Globus pallidus (tissue), 1 donor: ENCODE measurements at regions not wholly inside any gene's neighbourhood (a gene's known extent, or its start where the extent isn't known, plus 50 kb on each side); places are given as distances from the start of the nearest gene placed in this dataset.

Experiments
- DNase-seq: peaks from one replicate; pipeline ENCODE4 v3.0.0-alpha.2; 2015; ENCODE audit warnings: low spot score

DNA sequence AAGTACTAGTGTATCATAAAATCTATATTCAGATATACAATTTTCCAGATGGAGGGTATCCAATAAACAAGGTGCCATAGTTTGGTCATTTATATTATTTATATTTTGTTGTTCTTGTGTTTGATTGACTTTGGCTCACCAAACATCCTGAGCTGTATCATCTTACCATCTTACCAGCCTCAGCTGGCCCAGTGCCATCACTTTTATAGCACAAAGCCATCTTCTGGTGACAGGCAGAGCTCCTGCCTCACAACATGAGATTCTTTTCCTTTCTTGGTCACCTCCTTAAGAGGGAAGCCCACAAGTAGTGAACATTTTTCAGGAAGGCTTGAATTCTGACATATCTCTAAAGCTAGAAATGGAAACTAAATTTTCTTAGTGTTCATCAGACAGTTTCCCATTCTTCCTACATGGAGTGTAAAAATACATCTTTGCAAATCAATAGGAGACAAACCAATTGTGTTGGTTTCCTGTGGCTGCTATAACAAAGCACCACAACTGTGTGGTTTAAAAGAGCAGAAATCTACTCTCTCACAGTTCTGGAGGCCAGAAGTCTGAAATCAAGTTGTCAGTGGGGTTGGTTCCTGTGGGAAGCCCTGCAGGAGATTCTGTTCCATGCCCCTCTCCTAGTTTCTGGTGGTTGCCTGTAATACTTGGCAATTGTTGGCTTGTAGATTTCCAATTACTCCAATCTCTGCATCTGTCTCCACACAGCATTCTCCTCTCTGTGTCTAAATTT is 341.8 kb downstream of the MAN2A1 start:
- DNase-seq, result no peak

DNA sequence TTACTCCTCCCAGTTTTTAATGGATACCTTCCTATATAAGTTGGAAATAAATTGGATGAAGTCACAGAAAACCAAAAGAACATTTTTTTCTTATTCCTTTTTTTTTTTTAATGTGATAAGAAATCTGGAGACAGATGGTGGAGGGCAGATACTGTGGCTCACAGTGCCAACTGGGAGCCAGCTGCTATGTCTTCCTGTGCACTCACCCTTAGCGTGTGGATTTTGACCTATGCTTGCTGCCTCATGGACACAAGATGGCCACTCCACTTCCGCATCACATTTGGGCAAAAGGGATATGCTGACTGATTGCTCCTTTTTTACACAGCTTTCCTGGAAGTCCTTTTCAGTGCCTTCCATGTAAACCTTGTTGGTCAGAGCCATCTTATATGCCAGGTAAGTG is 342.6 kb downstream of the MAN2A1 start:
- no peak for DNase-seq

DNA sequence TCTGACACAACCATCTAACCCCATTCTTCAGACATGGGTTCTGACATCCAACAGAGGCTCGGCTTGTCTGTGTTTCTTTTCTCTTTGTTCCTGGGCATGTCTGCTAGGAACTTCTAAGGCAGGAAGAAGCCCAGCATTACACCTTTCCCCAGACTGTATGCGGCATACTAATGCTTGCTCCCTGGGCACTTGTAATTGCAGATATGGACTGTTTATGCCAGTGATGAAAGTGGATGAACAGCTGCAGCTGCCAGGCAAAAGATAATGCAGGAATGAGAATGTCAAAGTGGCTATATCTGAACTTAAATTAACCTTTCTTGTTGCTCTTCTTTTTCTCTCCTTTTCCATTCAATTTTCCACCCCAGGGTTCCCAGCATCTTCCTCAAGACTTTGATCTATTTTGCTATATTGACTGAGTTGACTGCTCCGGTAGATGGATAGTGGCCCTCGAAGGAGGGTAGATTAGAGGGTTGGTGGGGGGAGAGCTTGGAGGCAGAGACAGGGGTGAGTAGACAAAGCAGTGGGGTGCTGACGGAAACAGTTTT is 344.4 kb downstream of the MAN2A1 start:
- no peak for DNase-seq

DNA sequence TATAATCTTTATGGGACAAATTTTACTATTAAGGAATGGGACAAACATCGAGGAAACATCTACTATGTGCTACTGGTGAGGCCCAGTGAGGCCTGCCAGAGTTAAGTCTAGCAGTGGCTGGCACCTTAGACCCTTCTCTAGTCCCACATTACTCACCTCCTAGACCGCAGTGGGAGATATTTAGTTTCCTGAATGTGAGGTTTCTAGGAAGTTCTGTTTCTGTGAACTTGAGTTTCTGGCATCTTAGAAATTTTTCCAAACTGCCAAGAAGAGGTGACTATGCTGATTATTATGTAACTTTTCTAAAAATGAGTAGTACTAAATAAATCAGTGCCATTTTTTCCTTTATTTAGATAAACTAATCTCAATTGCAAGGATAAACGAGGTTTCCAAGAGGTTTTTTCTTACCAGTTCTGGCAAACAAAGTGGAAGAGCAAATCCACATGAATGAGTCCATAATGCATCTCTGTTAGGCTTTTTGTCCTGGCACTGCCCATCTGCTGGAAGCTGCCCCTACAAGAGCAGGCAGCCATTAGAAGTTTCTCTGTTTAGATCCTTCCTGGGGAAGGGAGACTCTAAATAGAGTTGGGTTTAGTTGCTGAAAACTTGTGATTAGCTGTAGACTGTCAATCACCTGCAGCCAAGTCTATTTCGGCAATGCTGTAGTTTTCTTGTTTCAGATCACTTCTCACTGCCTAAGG is 348.7 kb downstream of the MAN2A1 start:
- no peak for DNase-seq

DNA sequence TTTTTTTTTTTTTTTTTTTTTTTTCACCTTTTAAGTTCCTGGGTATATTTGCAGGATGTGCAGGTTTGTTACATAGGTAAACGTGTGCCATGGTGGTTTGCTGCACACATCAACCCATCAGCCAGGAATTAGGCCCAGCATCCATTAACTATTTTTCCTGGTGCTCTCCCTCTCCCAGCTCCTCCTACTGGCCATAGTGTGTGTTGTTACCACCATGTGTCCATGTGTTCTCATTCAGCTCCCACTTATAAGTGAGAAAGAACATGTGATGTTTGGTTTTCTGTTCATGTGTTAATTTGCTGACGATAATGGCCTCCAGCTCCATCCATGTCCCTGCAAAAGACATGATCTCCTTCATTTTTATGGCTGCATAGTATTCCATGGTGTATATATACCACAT is 350.5 kb downstream of the MAN2A1 start:
- no peak for DNase-seq

DNA sequence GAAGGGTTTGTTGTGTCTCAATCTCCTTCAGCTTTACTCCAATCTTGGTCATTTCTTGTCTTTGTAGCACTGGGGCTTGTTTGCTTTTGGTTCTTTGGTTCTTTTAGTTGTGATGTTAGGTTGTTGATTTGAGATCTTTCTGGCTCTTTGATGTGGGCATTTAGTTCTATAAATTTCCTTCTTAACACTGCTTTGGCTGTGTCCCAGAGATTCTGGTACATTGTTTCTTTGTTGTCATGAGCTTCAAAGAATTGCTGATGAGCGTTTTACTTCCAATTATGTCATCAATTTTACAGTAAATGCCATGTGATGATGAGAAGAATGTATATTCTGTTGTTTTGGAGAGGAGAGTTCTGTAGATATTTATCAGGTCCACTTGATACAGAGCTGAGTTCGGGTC is 353.3 kb downstream of the MAN2A1 start:
- no peak for DNase-seq

DNA sequence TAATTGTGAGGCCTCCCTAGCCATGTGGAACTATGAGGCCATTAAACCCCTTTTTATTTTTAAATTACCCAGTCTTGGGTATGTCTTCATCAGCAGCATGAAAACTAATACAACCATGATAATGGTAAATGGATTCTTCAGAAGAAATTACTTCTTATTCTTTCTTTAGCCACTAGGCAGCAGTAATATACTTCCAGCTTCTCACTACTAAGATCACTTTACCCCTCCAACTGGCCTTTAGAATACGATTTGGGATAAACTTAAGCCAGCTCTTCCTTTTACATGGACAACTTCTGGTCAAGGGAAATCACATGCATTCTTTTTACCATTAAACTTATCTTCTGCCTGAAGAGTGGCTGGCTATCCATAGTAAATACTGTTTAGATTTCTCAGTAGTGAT is 355.4 kb downstream of the MAN2A1 start:
- no peak for DNase-seq

DNA sequence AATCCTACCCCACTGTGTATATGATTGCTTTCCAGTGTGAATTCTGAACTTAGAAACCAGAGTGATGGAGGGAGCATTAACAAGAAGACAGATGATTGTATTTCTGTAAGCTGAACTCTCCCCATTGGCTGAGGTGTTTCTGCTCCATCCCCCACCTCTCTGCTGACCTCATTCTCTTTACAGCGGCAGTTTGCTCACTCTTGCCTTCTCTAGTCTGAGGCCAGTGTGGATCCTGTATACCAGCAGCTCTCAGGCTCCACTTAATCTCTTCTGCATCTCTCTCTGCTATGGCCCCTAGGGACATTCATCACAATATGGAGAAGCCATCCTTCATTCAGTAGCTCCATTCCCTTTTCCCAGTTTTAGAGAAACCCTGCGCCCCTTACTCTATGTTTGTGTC is 358.8 kb downstream of the MAN2A1 start:
- no peak for DNase-seq

DNA sequence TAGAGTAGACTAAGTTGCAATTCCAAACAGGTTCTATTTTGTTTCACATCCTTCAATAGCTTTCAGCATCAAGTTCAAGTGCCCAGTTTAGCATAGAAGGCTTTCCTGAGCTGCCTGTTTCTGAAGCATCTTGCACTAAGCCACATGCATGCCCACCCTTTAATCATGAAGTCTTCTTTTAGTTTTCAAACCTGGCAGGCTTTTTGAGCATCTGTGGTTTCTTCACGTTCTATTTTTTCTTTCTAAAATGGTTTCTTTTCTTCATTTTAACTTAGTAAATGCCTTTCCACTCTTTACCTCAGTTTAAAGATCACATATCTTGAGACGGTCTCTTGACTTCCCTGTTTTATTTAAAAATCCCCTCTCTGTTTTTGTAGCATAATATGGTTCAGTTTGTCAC is 360.1 kb downstream of the MAN2A1 start:
- no peak for DNase-seq

DNA sequence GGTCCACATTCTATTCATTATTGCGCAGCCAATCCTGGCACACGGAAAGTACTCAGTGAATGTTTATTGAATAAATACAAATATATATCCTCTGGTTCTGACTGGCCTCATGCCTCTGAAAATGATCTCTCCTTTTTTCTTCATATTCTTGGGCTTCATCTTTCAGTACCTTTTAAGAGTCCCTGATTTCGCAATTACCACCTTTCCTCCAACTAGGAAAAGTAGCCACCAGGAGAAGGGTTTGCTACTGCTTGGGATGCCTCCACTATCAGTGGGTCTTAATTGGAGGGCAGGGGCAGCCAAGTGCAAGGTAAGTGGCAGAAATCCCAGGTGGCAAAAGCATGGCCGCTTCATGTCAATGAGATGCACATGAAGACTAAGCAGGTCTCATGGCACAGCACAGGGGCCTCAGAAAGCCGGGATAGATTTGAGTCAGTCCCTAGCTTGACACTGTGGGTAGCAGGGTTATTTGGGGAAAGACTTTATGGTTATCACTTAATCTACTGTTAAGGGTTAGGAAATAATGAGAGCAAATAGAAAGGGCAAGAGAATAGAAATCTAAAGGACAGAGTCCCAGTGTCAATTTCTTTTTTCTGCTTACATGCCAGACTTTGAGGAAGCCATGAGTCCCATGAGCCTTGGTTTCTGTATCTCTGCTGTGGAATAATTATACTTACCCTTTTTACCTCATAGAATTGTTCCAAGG is 361.1 kb downstream of the MAN2A1 start:
- DNase-seq, result no peak

DNA sequence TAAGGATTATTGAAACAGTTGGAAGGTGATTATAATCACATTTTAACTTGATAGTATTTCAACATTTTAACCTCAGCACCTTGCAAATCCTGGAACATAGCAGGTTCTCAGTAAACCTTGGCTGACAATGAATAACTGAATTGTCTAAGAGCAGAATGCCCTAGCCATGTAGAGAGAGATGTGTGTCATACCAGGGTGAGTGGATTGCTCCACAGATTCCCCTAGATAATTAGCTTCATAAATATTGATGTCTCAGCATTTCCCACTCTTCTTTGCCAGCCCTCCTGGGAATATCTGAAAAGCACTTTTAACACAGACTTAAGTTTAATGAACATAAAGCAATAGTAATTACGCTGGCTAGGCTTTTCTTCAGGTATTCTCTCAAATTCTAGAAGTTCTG is 363.5 kb downstream of the MAN2A1 start:
- DNase-seq, result no peak

DNA sequence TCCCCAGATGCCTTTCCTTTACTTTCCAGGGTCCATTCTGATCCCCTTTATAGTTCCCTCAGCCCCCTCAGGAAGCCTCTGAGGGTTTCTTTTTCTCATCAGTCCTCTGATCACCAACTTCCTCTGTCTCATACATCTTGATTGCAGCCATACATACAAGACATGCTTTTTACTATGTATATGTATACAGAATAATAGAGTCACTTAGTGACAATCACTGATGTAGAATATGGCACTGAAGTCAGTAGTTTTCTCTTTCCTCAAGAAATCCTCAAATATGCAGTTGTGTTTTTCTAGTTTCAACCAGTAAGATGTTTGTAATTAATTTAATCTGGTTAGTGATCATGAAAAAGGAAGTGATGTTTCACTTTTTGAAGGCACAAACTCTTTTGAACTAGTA is 364.1 kb downstream of the MAN2A1 start:
- DNase-seq, result no peak

DNA sequence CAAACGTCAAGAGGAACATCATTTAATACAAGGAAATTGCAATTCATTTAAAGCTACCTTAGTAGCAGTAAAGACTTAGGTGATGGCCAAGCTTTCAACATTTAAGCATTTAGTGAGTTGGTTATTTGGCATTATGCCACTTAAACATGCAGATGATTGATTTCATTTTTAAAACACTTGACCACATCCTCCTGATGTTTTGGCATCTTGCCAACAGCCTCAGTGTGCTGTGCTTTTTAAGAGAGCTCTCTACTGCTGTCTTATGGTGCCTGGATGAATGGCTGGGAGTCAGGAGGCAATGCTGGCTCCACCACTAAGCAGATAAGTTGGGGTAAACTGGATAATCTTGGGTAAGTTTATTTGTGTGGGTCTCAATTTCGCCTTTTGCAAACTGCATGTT is 364.5 kb downstream of the MAN2A1 start:
- peak; percentile 5 for DNase-seq

DNA sequence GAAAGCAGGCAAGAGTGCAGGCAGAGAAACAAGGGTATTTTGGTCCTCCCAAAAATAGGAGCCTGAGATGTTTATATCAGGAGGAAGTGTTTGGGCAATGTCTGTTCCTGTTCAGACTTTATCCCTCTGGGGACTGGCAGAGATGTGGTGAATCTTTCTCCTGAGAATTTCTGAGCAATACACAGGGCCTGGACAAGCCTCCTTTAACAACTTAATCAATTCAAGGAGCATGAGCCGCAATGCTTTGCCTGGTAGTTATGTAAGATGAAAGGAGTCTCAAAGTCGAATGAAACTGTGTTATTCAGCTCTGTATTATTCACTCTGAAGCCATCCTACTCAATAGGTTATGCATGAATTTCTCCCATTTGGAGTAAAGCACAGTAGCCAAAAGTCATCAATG is 365.6 kb downstream of the MAN2A1 start:
- peak; percentile 48 for DNase-seq

DNA sequence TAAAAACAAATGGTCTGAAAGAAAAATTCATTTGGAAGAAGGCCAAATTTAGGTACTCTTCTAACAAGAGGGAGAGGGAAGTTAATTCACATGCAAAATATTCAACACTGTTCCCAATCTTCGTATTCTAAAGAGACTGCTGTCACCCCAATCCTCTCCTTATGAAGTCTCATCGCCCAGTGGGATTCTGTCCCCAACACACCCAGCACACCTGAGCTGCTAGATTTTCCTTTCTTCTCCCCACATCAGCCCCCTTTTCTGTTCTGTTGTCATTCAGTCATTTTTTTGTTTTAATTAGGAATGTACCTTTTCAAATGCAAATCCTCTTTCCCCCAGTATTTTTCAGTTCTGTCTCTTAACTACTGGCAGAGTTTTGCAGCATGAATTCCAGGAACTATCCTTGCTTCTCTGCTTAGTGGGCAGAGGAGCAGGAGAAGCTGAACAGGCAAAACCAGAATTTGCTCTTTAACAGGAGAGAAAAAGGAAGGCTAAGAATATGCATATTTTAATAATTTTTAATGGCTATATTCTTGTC is 366.9 kb downstream of the MAN2A1 start:
- no peak for DNase-seq

DNA sequence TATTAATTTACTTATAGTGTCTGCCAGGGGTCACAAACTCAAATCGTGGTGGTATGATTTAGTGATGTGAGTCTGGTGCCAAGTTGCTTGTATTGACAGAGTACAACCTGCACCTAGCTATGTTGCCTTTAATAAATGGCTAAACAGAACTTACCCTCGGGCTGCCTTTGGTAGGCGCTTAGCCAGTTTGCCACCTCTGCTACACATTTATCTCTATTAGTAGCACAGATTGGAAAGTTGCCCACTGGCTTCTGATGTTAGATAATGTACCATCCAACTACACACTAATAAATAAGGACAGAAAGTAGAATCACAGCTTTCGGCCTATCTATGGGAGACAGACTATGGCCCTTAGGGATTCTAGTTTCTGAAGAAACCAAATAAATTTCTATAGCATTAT is 368.4 kb downstream of the MAN2A1 start:
- no peak for DNase-seq

DNA sequence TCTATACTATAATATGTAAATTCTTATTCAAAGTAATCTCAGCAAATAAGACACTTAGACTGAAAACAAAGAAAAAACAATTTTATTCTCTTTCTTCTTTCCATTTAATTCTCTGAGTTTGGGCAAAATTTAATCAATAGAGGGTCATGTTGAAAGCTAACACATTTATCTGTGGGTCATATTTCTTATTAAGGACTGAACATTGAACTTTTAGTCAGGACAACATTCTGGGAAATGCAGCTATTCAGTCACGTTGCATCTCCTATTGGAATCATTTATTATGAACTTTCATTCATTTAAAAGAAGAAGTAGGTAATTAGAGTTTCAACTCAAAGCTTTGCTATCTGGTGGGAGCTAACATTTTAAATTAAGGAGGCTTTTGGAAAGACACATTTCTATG is 372.5 kb downstream of the MAN2A1 start:
- DNase-seq, result no peak

DNA sequence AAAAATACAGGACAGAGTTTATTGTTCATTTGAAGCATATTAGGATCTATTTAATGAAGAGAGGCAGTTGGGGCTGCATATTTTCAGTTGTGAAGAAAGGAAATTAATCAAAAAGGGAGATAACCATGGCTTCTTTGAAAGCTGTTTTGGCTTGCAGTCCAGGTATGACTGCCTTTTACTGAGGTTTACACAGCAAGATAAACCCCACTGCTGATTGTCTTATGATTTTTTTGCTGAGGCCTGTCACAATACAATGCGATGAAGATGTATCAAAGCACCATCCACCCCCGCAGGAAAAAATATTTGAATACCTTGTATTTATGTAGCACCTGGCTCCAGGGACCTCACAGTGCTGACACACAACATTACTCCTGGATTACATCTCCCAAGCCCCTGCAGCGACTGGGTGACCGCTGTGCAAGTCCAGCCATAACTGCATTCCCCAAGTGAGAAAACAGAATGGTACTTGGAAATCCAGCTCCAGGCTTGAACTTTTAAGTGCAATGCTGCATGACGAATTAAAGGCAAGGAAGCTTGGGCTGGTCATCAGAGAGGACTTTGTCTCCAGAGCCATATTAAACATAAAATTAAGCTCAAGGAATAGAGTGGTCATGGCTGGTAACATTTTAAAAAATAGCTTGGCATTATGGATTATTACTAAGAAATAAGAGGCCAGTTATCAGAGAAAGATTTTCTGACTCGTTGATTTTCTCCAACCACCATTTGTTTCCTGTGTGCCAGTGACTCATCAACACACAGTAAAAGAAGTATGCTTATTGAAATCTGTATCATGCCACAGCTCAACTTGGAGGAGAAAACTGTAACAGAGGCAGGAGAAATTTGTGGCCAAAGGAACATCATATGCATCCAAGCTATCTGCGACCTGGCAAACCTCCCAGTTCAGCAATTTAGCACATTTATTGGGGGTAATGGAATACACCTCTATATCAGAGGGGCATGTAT is 374.2 kb downstream of the MAN2A1 start:
- no peak for DNase-seq

DNA sequence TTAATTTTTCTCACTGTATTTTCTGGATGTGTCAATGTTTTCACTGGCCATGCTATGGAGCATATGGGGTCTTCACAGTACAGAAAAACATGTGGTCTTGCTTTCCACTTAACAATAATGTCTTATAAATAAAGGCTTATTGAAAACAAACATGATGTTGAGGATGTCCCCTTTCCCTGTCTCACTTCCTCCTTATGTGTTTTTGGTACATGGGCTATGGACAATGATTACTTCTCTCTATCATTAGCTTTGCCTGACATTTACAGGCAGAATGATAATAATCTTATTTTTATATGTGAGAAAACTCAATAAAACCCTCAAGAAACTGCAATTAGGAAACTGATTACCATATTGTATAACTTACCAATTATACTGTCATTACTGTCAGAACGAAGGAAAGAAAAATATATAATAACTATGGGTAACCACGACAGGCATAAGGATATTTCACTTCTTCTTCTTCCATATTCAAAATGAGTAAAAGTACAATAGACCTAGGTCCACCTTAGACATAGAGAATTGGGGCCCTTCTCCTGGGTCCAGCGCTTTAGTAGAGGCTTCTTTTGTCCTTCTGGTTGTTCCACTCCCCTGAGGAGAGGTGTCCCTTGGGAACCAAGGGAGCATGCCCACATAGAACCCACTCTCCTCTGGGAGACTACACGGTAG is 375.0 kb downstream of the MAN2A1 start:
- no peak for DNase-seq

DNA sequence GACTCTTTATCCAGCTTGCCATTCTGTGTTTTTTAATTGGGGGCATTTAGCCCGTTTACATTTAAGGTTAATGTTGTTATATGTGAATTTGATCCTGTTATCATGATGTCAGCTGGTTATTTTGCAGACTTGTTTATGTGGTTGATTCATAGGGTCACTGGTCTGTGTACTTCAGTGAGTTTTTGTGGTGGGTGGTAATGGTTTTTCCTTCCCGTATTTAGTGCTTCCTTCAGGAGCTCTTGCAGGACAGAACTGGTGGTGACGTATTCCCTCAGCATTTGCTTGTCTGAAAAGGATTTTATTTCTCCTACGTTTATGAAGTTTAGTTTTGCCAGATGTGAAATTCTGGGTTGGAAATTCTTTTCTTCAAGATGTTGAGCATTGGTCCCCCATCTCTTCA is 381.1 kb downstream of the MAN2A1 start:
- no peak for DNase-seq

DNA sequence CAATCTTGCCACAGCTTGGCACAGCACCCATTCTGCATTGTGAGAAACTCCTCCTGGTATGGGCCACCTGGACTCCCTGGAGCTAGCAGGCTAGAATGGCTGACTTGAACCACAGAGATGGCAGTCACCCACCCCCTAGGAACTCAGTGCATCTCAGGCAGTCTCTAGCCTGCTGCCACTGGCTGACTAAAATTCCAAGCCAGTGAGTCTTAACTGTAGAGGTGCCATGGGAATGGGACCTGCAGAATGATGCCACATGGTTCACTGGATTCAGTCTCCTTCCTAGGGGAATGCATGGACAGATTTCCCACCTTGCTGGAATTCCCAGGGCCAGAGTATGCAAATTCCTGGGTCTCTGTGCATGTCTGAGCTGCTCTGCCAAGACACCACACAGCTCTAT is 382.9 kb downstream of the MAN2A1 start:
- DNase-seq, result no peak
